Esophagus squamous epithelium (tissue), 5 donors: ENCODE measurements at regions not wholly inside any gene's neighbourhood (a gene's known extent, or its start where the extent isn't known, plus 50 kb on each side); places are given as distances from the start of the nearest gene placed in this dataset.
"Not testable (repeated sequence)": the region's sequence is repeated elsewhere in the genome, so short reads cannot be mapped to it uniquely, and the experiment has no call there.

Source experiments
- DNase-seq: peaks from one replicate; lab custom pipeline; 2025; lab: John Stamatoyannopoulos, UW
- H3K27ac ChIP-seq, 4 donors: fragments of 200-600 bp; sonication (generic); one replicate each; pipeline ENCODE4 v1.5.1; 2016 to 2019; ENCODE audit warnings: mild to moderate bottlenecking in 1 of 4
- H3K27me3 ChIP-seq, 4 donors: fragments of 200-600 bp; sonication (generic); 1 replicate in 3 of 4; 2 replicates in 1 of 4; pipeline versions ENCODE4 v1.5.1 to v1.6.0; 2017 to 2021; ENCODE audit warnings: antibody characterized with exemption in 1 of 4
- H3K36me3 ChIP-seq, 3 donors: fragments of 200-600 bp; sonication (generic); one replicate each; pipeline ENCODE4 v1.5.1; 2016 to 2019
- H3K4me1 ChIP-seq, 3 donors: fragments of 200-600 bp; sonication (generic); one replicate each; pipeline ENCODE4 v1.5.1; 2017 to 2019
- H3K4me3 ChIP-seq, 4 donors: fragments of 200-600 bp; sonication (generic); 1 replicate in 3 of 4; 2 replicates in 1 of 4; pipeline ENCODE4 v1.5.1; 2016 to 2019; ENCODE audit warnings: mild to moderate bottlenecking in 2 of 4, moderate library complexity in 1 of 4
- H3K9me3 ChIP-seq, 3 donors: fragments of 200-600 bp; sonication (generic); one replicate each; pipeline ENCODE4 v1.5.1; 2016 to 2019
- CTCF ChIP-seq, 6 experiments: fragments of 450-650 bp in 4 of 6; fragments of 200-600 bp in 2 of 6; sonication (generic) in 2 of 6; IDR thresholded peaks; one replicate each; pipeline ENCODE4 v1.5.1; 2016 to 2019; ENCODE audit warnings: antibody characterized with exemption in 6 of 6, mild to moderate bottlenecking in 4 of 6, moderate library complexity in 4 of 6
- POLR2A ChIP-seq, 4 donors: fragments of 450-650 bp; IDR thresholded peaks; one replicate each; pipeline ENCODE4 v1.6.1; 2017; ENCODE audit warnings: antibody characterized with exemption in 4 of 4, mild to moderate bottlenecking in 4 of 4, moderate library complexity in 3 of 4
- WGBS, 2 donors: methylation state at CpG; one replicate each; pipeline ENCODE4 v1.1.5; 2018; 5-methylcytosine and 5-hydroxymethylcytosine counted together
- intact Hi-C: fragments of 100-400 bp; cut with DNase I; formaldehyde crosslinking; loops from one replicate; pipeline ENCODE4 v1.15.0; 2022
- donor health status: DM: yes; HTN: yes; CAD: no.

GRCh38 chr17:70584255-70584654, 414.9 kb downstream of the KCNJ2 start:
- H3K36me3 ChIP-seq = no peaks in the 10 kb centered on the region
- H3K4me3 ChIP-seq = no peak overlapping the region
- peaks cover 0 to 6% (median 0%) of the 10 kb centered on the region in 3 donors for H3K9me3 ChIP-seq
- no peak for TF ChIP-seq POLR2A (IDR thresholded peaks at IDR 0.05)
- no peak for TF ChIP-seq CTCF (IDR thresholded peaks at IDR 0.05)
- H3K27me3 ChIP-seq = no peaks in the 10 kb centered on the region
- intact Hi-C loops = no loop called here
- no peaks in the 10 kb centered on the region for H3K4me1 ChIP-seq
- no peak for DNase-seq
- WGBS, 2 donors = 88 to 89% methylated on average over 1 to 3 of the region's 4 CpGs
- no peak overlapping the region for H3K27ac ChIP-seq

- Histone ChIP-seq H3K27ac (no peak overlapping the region), H3K4me3 (no peak overlapping the region), H3K27me3 (no peaks in the 10 kb centered on the region), H3K4me1 (no peaks in the 10 kb centered on the region), H3K36me3 (no peaks in the 10 kb centered on the region), H3K9me3 (peaks cover 0 to 6% (median 0%) of the 10 kb centered on the region in 3 donors)
- intact Hi-C loops = no loop called here
- DNase-seq = no peak
- no peak for TF ChIP-seq POLR2A (IDR thresholded peaks at IDR 0.05)
- no peak for TF ChIP-seq CTCF (IDR thresholded peaks at IDR 0.05)
- 51 to 64% methylated on average over 2 of the region's 2 CpGs for WGBS, 2 donors
These were observed 418.7 kb downstream of the KCNJ2 start for GRCh38 chr17:70588003-70588402.

GRCh38 chr17:70597774-70598173, 428.4 kb downstream of the KCNJ2 start:
- H3K9me3 ChIP-seq = no peaks in the 10 kb centered on the region
- DNase-seq = no peak
- intact Hi-C loops = no loop called here
- H3K36me3 ChIP-seq = no peaks in the 10 kb centered on the region
- H3K27ac ChIP-seq = peak overlapping the region in 3 of 4 donors; percentile 34 to 53 (median 36)
- H3K4me1 ChIP-seq = peaks cover 0 to 19% (median 5%) of the 10 kb centered on the region in 3 donors
- TF ChIP-seq POLR2A (IDR thresholded peaks at IDR 0.05) = no peak
- TF ChIP-seq CTCF (IDR thresholded peaks at IDR 0.05) = no peak
- H3K4me3 ChIP-seq = no peak overlapping the region
- H3K27me3 ChIP-seq = no peaks in the 10 kb centered on the region

GRCh38 chr17:70599198-70599597, 429.9 kb downstream of the KCNJ2 start:
- no peak for TF ChIP-seq POLR2A (IDR thresholded peaks at IDR 0.05)
- TF ChIP-seq CTCF (IDR thresholded peaks at IDR 0.05) = no peak
- intact Hi-C loops = no loop called here
- DNase-seq = no peak
- H3K27ac ChIP-seq = no peak overlapping the region
- H3K4me3 ChIP-seq = no peak overlapping the region
- H3K27me3 ChIP-seq = no peaks in the 10 kb centered on the region
- no peaks in the 10 kb centered on the region for H3K36me3 ChIP-seq
- peaks cover 0 to 27% (median 5%) of the 10 kb centered on the region in 3 donors for H3K4me1 ChIP-seq
- H3K9me3 ChIP-seq = no peaks in the 10 kb centered on the region

GRCh38 chr17:70599945-70600344, 430.6 kb downstream of the KCNJ2 start:
- intact Hi-C loops = not testable (repeated sequence)

GRCh38 chr17:70603226-70603625, 433.9 kb downstream of the KCNJ2 start:
- no peak overlapping the region for H3K27ac ChIP-seq
- no peaks in the 10 kb centered on the region for H3K36me3 ChIP-seq
- 60 to 69% methylated on average over 4 of the region's 4 CpGs for WGBS, 2 donors
- no peak overlapping the region for H3K4me3 ChIP-seq
- H3K4me1 ChIP-seq = peaks cover 0 to 24% (median 9%) of the 10 kb centered on the region in 3 donors
- no peaks in the 10 kb centered on the region for H3K27me3 ChIP-seq
- DNase-seq = no peak
- H3K9me3 ChIP-seq = no peaks in the 10 kb centered on the region
- intact Hi-C loops = no loop called here
- TF ChIP-seq CTCF (IDR thresholded peaks at IDR 0.05) (no peak), POLR2A (IDR thresholded peaks at IDR 0.05) (no peak)

More at GRCh38 chr17:70599945-70600344, 430.6 kb downstream of the KCNJ2 start:
- H3K4me3 ChIP-seq, H3K9me3 ChIP-seq, DNase-seq, H3K27ac ChIP-seq, H3K27me3 ChIP-seq, H3K36me3 ChIP-seq: not testable (repeated sequence)
- H3K4me1 ChIP-seq = peaks cover 0 to 35% (median 5%) of the 10 kb centered on the region in 3 donors
- 89 to 100% methylated on average over 3 of the region's 3 CpGs for WGBS, 2 donors
